Upper lobe of left lung (tissue), 6 donors: ENCODE measurements at regions not wholly inside any gene's neighbourhood (a gene's known extent, or its start where the extent isn't known, plus 50 kb on each side); places are given as distances from the start of the nearest gene placed in this dataset.

Experiments
- ATAC-seq, 2 donors: fragments of 200-7000 bp; cut with Tn5 transposase; one replicate each; pipeline ENCODE4 v1.9.1; 2022; ENCODE audit warnings: mild to moderate bottlenecking in 2 of 2, moderate library complexity in 2 of 2; ENCODE audit not compliant: low FRiP score in 2 of 2
- DNase-seq, 2 donors: peaks; one replicate each; pipeline ENCODE4 v3.0.0-alpha.2; 2019 to 2020
- H3K27ac ChIP-seq, 4 donors: fragments of 200-600 bp; sonication (generic); one replicate each; pipeline ENCODE4 v1.5.1; 2016 to 2019
- H3K27me3 ChIP-seq, 4 donors: fragments of 200-600 bp; sonication (generic); one replicate each; pipeline ENCODE4 v1.5.1; 2017 to 2019
- H3K36me3 ChIP-seq, 4 donors: fragments of 200-600 bp; sonication (generic); one replicate each; pipeline ENCODE4 v1.5.1; 2016 to 2019
- H3K4me1 ChIP-seq, 4 donors: fragments of 200-600 bp; sonication (generic); one replicate each; pipeline ENCODE4 v1.5.1; 2018 to 2019
- H3K4me3 ChIP-seq, 4 donors: fragments of 200-600 bp; sonication (generic); one replicate each; pipeline ENCODE4 v1.5.1; 2017 to 2019; ENCODE audit warnings: mild to moderate bottlenecking in 2 of 4, moderate library complexity in 1 of 4
- H3K9me3 ChIP-seq, 4 donors: fragments of 200-600 bp; sonication (generic); one replicate each; pipeline ENCODE4 v1.5.1; 2018 to 2019
- CTCF ChIP-seq, 6 experiments: fragments of 450-650 bp in 4 of 6; fragments of 200-600 bp in 2 of 6; sonication (generic) in 2 of 6; IDR thresholded peaks; one replicate each; pipeline ENCODE4 v1.5.1; 2016 to 2019; ENCODE audit warnings: antibody characterized with exemption in 6 of 6
- EP300 ChIP-seq, 4 donors: sonication (generic); formaldehyde crosslinking; IDR thresholded peaks; one replicate each; pipeline ENCODE4 v1.5.1; 2017; ENCODE audit warnings: antibody characterized with exemption in 4 of 4, control low read depth in 2 of 4
- POLR2A ChIP-seq, 4 donors: fragments of 450-650 bp; IDR thresholded peaks; one replicate each; pipeline ENCODE4 v1.5.1; 2016 to 2017; ENCODE audit warnings: antibody characterized with exemption in 4 of 4, mild to moderate bottlenecking in 2 of 4
- POLR2AphosphoS5 ChIP-seq, 2 donors: sonication (generic); formaldehyde crosslinking; IDR thresholded peaks; one replicate each; pipeline ENCODE4 v1.5.1; 2017; ENCODE audit warnings: antibody characterized with exemption in 2 of 2
- WGBS, 2 donors: methylation state at CpG; one replicate each; pipeline ENCODE4 v1.1.5; 2017 to 2018; 5-methylcytosine and 5-hydroxymethylcytosine counted together
- donor health status: DM: no; HTN: no; CAD: no; lungs with moderate emphysema.
- donor health status: DM: no; HTN: yes; CAD: no; lungs with severe emphysema.

GRCh38 chr6:95387845-95388244 lies 189.5 kb upstream of the MANEA start:
- no peaks in the 10 kb centered on the region for H3K4me1 ChIP-seq
- no peak for ATAC-seq
- H3K9me3 ChIP-seq, result no peaks in the 10 kb centered on the region
- TF ChIP-seq EP300 (IDR thresholded peaks at IDR 0.05) (no peak), POLR2AphosphoS5 (IDR thresholded peaks at IDR 0.05) (no peak), POLR2A (IDR thresholded peaks at IDR 0.05) (no peak), CTCF (IDR thresholded peaks at IDR 0.05) (no peak)
- H3K27ac ChIP-seq, result no peak overlapping the region
- H3K36me3 ChIP-seq, result no peaks in the 10 kb centered on the region
- H3K4me3 ChIP-seq, result no peak overlapping the region
- H3K27me3 ChIP-seq, result no peaks in the 10 kb centered on the region
- DNase-seq, result no peak

- H3K4me1 ChIP-seq, result no peaks in the 10 kb centered on the region
- no peak for DNase-seq
- H3K27me3 ChIP-seq, result no peaks in the 10 kb centered on the region
- ATAC-seq, result no peak
- TF ChIP-seq POLR2A (IDR thresholded peaks at IDR 0.05), result no peak
- H3K9me3 ChIP-seq, result no peaks in the 10 kb centered on the region
- no peaks in the 10 kb centered on the region for H3K36me3 ChIP-seq
- 92 to 93% methylated on average over 2 of the region's 2 CpGs for WGBS, 2 donors
- H3K27ac ChIP-seq, result no peak overlapping the region
- no peak overlapping the region for H3K4me3 ChIP-seq
Measured at GRCh38 chr6:95404777-95405176, 172.6 kb upstream of the MANEA start.

GRCh38 chr6:95408111-95408510 lies 169.2 kb upstream of the MANEA start:
- no peak for ATAC-seq
- no peak for DNase-seq
- Histone ChIP-seq H3K4me1 (no peaks in the 10 kb centered on the region), H3K27ac (no peak overlapping the region), H3K36me3 (no peaks in the 10 kb centered on the region), H3K4me3 (no peak overlapping the region), H3K9me3 (no peaks in the 10 kb centered on the region), H3K27me3 (no peaks in the 10 kb centered on the region)
- TF ChIP-seq POLR2AphosphoS5 (IDR thresholded peaks at IDR 0.05) (no peak), POLR2A (IDR thresholded peaks at IDR 0.05) (no peak), EP300 (IDR thresholded peaks at IDR 0.05) (no peak), CTCF (IDR thresholded peaks at IDR 0.05) (no peak)
- WGBS, 2 donors, result 40% methylated on average over 1 of the region's 1 CpG

- Histone ChIP-seq H3K4me1 (no peaks in the 10 kb centered on the region), H3K4me3 (no peak overlapping the region), H3K27me3 (no peaks in the 10 kb centered on the region), H3K36me3 (no peaks in the 10 kb centered on the region), H3K9me3 (no peaks in the 10 kb centered on the region), H3K27ac (no peak overlapping the region)
- TF ChIP-seq EP300 (IDR thresholded peaks at IDR 0.05), result no peak
- TF ChIP-seq POLR2A (IDR thresholded peaks at IDR 0.05), result no peak
- no peak for TF ChIP-seq CTCF (IDR thresholded peaks at IDR 0.05)
- no peak for TF ChIP-seq POLR2AphosphoS5 (IDR thresholded peaks at IDR 0.05)
- DNase-seq (no peak), ATAC-seq (no peak)
- WGBS, 2 donors, result 58 to 71% methylated on average over 3 of the region's 3 CpGs
Measured at GRCh38 chr6:95410168-95410567, 167.2 kb upstream of the MANEA start.

GRCh38 chr6:95413789-95414188 lies 163.5 kb upstream of the MANEA start:
- Histone ChIP-seq H3K4me1 (no peaks in the 10 kb centered on the region), H3K9me3 (no peaks in the 10 kb centered on the region), H3K4me3 (no peak overlapping the region), H3K27me3 (no peaks in the 10 kb centered on the region), H3K27ac (no peak overlapping the region), H3K36me3 (no peaks in the 10 kb centered on the region)
- TF ChIP-seq POLR2AphosphoS5 (IDR thresholded peaks at IDR 0.05), result no peak
- no peak for TF ChIP-seq POLR2A (IDR thresholded peaks at IDR 0.05)
- no peak for TF ChIP-seq CTCF (IDR thresholded peaks at IDR 0.05)
- TF ChIP-seq EP300 (IDR thresholded peaks at IDR 0.05), result no peak
- 55 to 63% methylated on average over 2 of the region's 2 CpGs for WGBS, 2 donors
- ATAC-seq (no peak), DNase-seq (no peak)
